ENCODE measurements at regions not wholly inside any gene's neighbourhood (a gene's known extent, or its start where the extent isn't known, plus 50 kb on each side); places are given as distances from the start of the nearest gene placed in this dataset.
"Not testable (repeated sequence)": the region's sequence is repeated elsewhere in the genome, so short reads cannot be mapped to it uniquely, and the experiment has no call there.

GRCh38 chr2:236769981-236770671 lies 200.5 kb downstream of the ACKR3 start:
- no peak for DNase-seq (ENCODE audit: low read depth, low spot score)

- DNase-seq (ENCODE audit: low read depth, low spot score): no peak
These were observed 202.7 kb downstream of the ACKR3 start for GRCh38 chr2:236772220-236772837.

GRCh38 chr2:236773206-236773605 lies 203.6 kb downstream of the ACKR3 start:
- no peak for DNase-seq (ENCODE audit: low read depth, low spot score)

GRCh38 chr2:236774171-236774570 lies 204.5 kb downstream of the ACKR3 start:
- DNase-seq (ENCODE audit: low read depth, low spot score): no peak

- DNase-seq (ENCODE audit: low read depth, low spot score): no peak
These were observed 205.9 kb downstream of the ACKR3 start for GRCh38 chr2:236775511-236775910.

- DNase-seq (ENCODE audit: low read depth, low spot score): no peak
These were observed 206.6 kb downstream of the ACKR3 start for GRCh38 chr2:236776206-236776605.

- no peak for DNase-seq (ENCODE audit: low read depth, low spot score)
These were observed 207.1 kb downstream of the ACKR3 start for GRCh38 chr2:236776695-236777251.

GRCh38 chr2:236777408-236777807 lies 207.8 kb downstream of the ACKR3 start:
- DNase-seq (ENCODE audit: low read depth, low spot score): no peak

- DNase-seq (ENCODE audit: low read depth, low spot score): no peak
These were observed 212.6 kb downstream of the ACKR3 start for GRCh38 chr2:236781933-236782816.

GRCh38 chr2:236782938-236783337 lies 213.3 kb downstream of the ACKR3 start:
- DNase-seq (ENCODE audit: low read depth, low spot score): no peak

- DNase-seq (ENCODE audit: low read depth, low spot score): no peak
These were observed 213.9 kb downstream of the ACKR3 start for GRCh38 chr2:236783417-236784020.

GRCh38 chr2:236785611-236786057 lies 216.0 kb downstream of the ACKR3 start:
- DNase-seq (ENCODE audit: low read depth, low spot score): no peak

- DNase-seq (ENCODE audit: low read depth, low spot score): no peak
These were observed 217.1 kb downstream of the ACKR3 start for GRCh38 chr2:236786751-236787150.

GRCh38 chr2:236787376-236787775 lies 217.8 kb downstream of the ACKR3 start:
- not testable (repeated sequence) for DNase-seq (ENCODE audit: low read depth, low spot score)

GRCh38 chr2:236787885-236788284 lies 218.3 kb downstream of the ACKR3 start:
- no peak for DNase-seq (ENCODE audit: low read depth, low spot score)

- no peak for DNase-seq (ENCODE audit: low read depth, low spot score)
These were observed 221.3 kb downstream of the ACKR3 start for GRCh38 chr2:236790963-236791362.

- DNase-seq (ENCODE audit: low read depth, low spot score): no peak
These were observed 223.7 kb downstream of the ACKR3 start for GRCh38 chr2:236793023-236794011.

- DNase-seq (ENCODE audit: low read depth, low spot score): no peak
These were observed 224.7 kb downstream of the ACKR3 start for GRCh38 chr2:236794176-236794957.

GRCh38 chr2:236795169-236795860 lies 225.7 kb downstream of the ACKR3 start:
- no peak for DNase-seq (ENCODE audit: low read depth, low spot score)
